ENCODE measurements at regions not wholly inside any gene's neighbourhood (a gene's known extent, or its start where the extent isn't known, plus 50 kb on each side); places are given as distances from the start of the nearest gene placed in this dataset.

DNA sequence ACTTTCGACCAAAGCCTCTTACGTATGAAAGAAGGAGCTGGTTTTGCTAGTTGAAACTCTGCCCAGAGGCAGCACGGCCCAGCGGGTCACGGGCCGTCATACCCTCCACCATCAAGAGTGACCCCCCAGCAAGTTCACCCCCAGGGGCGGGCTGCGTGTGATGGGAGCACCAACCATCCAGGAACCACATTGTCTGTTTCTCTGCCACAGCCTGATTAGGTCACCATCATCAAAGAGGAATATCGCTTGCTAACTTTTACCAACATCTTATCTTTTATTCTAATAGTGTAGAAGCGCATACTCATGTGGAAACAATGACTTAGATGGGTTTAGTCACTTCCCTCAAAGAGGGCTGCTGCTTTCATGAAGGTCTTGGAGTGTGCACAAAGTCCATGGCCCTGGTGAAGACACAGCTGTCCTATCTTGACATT, 116.6 kb upstream of the SMIM21 start:
- H3K27me3 ChIP-seq: no peaks in the 10 kb centered on the region
- DNase-seq (peak in 1 of 2 donors; percentile 44), ATAC-seq (ENCODE audit: low FRiP score in 2 of 2) (peak in 1 of 2 donors; percentile 28)
- no peak overlapping the region for H3K27ac ChIP-seq
- TF ChIP-seq POLR2AphosphoS5 (IDR thresholded peaks at IDR 0.05) (no peak), POLR2A (IDR thresholded peaks at IDR 0.05) (no peak), EP300 (IDR thresholded peaks at IDR 0.05) (no peak)
- TF ChIP-seq, protein P1, sequence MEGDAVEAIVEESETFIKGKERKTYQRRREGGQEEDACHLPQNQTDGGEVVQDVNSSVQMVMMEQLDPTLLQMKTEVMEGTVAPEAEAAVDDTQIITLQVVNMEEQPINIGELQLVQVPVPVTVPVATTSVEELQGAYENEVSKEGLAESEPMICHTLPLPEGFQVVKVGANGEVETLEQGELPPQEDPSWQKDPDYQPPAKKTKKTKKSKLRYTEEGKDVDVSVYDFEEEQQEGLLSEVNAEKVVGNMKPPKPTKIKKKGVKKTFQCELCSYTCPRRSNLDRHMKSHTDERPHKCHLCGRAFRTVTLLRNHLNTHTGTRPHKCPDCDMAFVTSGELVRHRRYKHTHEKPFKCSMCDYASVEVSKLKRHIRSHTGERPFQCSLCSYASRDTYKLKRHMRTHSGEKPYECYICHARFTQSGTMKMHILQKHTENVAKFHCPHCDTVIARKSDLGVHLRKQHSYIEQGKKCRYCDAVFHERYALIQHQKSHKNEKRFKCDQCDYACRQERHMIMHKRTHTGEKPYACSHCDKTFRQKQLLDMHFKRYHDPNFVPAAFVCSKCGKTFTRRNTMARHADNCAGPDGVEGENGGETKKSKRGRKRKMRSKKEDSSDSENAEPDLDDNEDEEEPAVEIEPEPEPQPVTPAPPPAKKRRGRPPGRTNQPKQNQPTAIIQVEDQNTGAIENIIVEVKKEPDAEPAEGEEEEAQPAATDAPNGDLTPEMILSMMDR (IDR thresholded peaks at IDR 0.05): no peak
- no peak overlapping the region for H3K4me3 ChIP-seq
- H3K36me3 ChIP-seq: no peaks in the 10 kb centered on the region
- no peaks in the 10 kb centered on the region for H3K4me1 ChIP-seq
- H3K9me3 ChIP-seq: no peaks in the 10 kb centered on the region
- WGBS, 2 donors: 85 to 93% methylated on average over 6 to 10 of the region's 10 CpGs

DNA sequence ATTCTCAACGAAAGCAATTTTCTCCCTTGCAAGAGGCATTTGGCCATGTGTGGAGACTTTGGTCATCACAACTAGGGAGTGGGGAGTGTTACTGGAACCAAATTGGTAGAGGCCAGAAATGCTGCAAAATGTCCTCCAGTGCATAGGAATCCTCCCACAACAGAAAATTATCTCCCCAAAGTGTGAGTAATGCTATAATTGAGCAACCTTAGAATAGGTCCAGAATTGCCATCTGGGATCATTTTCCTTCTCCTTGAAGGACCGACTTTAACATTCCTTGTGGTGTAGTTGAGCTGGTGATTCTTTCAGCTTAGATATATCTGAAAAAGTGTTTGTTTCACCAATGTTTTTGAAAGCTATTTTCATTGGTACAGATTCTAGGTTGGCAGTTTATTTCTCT, 111.2 kb upstream of the SMIM21 start:
- TF ChIP-seq, protein P1 (IDR thresholded peaks at IDR 0.05): no peak
- TF ChIP-seq EP300 (IDR thresholded peaks at IDR 0.05): no peak
- no peak for TF ChIP-seq POLR2AphosphoS5 (IDR thresholded peaks at IDR 0.05)
- TF ChIP-seq POLR2A (IDR thresholded peaks at IDR 0.05): no peak
- ATAC-seq (ENCODE audit: low FRiP score in 2 of 2) (peak in 1 of 2 donors; percentile 89), DNase-seq (no peak)
- Histone ChIP-seq H3K36me3 (no peaks in the 10 kb centered on the region), H3K27ac (no peak overlapping the region), H3K4me1 (no peaks in the 10 kb centered on the region), H3K9me3 (no peaks in the 10 kb centered on the region), H3K4me3 (no peak overlapping the region), H3K27me3 (no peaks in the 10 kb centered on the region)
- 89 to 93% methylated on average over 2 of the region's 2 CpGs for WGBS, 2 donors

DNA sequence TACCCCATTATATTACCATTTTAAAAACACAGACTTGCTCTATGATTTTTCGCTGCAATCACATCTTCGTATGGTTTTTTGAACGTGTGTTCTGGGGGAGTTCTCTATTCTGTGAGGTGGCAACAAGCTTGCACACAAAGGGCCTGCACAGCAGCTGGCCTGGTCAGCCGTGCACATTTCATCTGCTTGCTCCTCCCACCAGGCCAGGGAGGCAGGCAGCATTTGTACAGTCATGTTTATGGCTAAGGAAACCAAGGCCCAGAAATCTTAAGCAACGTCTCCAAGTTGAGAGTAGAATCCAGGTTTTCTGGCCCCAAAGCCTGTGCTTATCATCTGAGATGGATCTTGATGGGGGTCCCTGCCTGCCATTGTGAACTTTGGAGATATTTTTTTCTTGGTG, 106.4 kb upstream of the SMIM21 start:
- WGBS, 2 donors: 62 to 70% methylated on average over 5 of the region's 5 CpGs
- no peaks in the 10 kb centered on the region for H3K36me3 ChIP-seq
- DNase-seq: no peak

DNA sequence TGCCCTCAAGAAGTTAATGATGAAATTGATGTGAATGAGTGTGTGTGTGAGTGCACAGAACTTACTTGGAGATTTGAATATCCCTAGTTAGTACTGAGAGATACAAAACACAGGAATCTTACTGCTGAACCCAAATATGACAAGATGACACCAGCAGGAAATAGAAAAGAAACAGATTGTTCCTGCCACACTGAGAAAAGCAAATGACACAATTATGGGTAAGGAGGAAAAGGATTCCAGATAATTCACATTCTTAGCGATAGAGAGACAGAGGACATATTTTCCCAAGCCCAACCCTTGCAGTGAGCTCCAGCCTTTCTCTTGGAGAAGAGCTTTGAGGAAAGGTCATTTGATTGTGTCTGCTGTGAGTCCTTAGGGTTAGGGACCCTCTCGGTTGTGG, 105.7 kb upstream of the SMIM21 start:
- WGBS, 2 donors: 55 to 78% methylated on average over 2 of the region's 2 CpGs
- no peak for ATAC-seq (ENCODE audit: low FRiP score in 2 of 2)
- H3K9me3 ChIP-seq: no peaks in the 10 kb centered on the region

More for the DNA sequence above, 106.4 kb upstream of the SMIM21 start:
- H3K9me3 ChIP-seq: no peaks in the 10 kb centered on the region
- no peak for ATAC-seq (ENCODE audit: low FRiP score in 2 of 2)
- TF ChIP-seq POLR2A (IDR thresholded peaks at IDR 0.05) (no peak), POLR2AphosphoS5 (IDR thresholded peaks at IDR 0.05) (no peak), EP300 (IDR thresholded peaks at IDR 0.05) (no peak)
- TF ChIP-seq, protein P1 (IDR thresholded peaks at IDR 0.05): no peak
- H3K4me3 ChIP-seq: no peak overlapping the region
- H3K4me1 ChIP-seq: no peaks in the 10 kb centered on the region
- no peaks in the 10 kb centered on the region for H3K27me3 ChIP-seq
- no peak overlapping the region for H3K27ac ChIP-seq

More for the DNA sequence above, 105.7 kb upstream of the SMIM21 start:
- no peaks in the 10 kb centered on the region for H3K36me3 ChIP-seq
- no peak for TF ChIP-seq POLR2A (IDR thresholded peaks at IDR 0.05)
- TF ChIP-seq, protein P1 (IDR thresholded peaks at IDR 0.05): no peak
- TF ChIP-seq EP300 (IDR thresholded peaks at IDR 0.05): no peak
- TF ChIP-seq POLR2AphosphoS5 (IDR thresholded peaks at IDR 0.05): no peak
- no peak for DNase-seq
- H3K4me3 ChIP-seq: no peak overlapping the region
- H3K27ac ChIP-seq: no peak overlapping the region
- no peaks in the 10 kb centered on the region for H3K4me1 ChIP-seq
- no peaks in the 10 kb centered on the region for H3K27me3 ChIP-seq
